Endothelial cell of umbilical vein (primary cell): ENCODE measurements at regions not wholly inside any gene's neighbourhood (a gene's known extent, or its start where the extent isn't known, plus 50 kb on each side); places are given as distances from the start of the nearest gene placed in this dataset.
A peak's percentile ranks its signal among the peaks of the same experiment; 100 is the strongest.

Source experiments
- BruUV-seq: library from RNA; stranded (reverse); fragments of 400-500 nt; replicated peaks from 2 replicates; lab custom pipeline; 2021; lab: Mats Ljungman, UMichigan
- CTCF ChIA-PET: fragments of 300-600, 350-600 bp; sonication (Branson Sonifier 250); formaldehyde crosslinking; loops from one replicate; lab custom pipeline; 2021; ENCODE audit warnings: antibody characterized with exemption, inconsistent platforms; lab: Charles Lee
- POLR2A ChIA-PET: fragments of 300-600, 350-600 bp; sonication (Branson Sonifier 250); formaldehyde crosslinking; loops from one replicate; lab custom pipeline; 2021; ENCODE audit warnings: antibody characterized with exemption, inconsistent platforms; lab: Charles Lee
- DNase-seq: peaks from one replicate; pipeline ENCODE4 v3.0.0-alpha.2; 2011; ENCODE audit warnings: low read depth, low spot score
- FAIRE-seq: peaks from 2 replicates; lab custom pipeline; 2011; peaks lifted over from hg19 to GRCh38; lab: Jason Lieb, UNC
- H2AFZ ChIP-seq: 2 replicates; pipeline ENCODE4 v1.6.0; 2012; ENCODE audit warnings: low read depth, low read length, control low read depth, inconsistent platforms
- H3K27ac ChIP-seq: 2 replicates; pipeline ENCODE4 v1.5.1; 2011; ENCODE audit warnings: low read depth, mild to moderate bottlenecking, control low read depth, low read length, moderate library complexity; ENCODE audit not compliant: insufficient read depth
- H3K27me3 ChIP-seq, 2 experiments: 2 replicates each; pipeline versions ENCODE4 v1.6.0 to v1.6.1; 2011; ENCODE audit warnings: low read length in 2 of 2, mixed read lengths in 1 of 2; ENCODE audit not compliant: control insufficient read depth in 2 of 2, insufficient read depth in 2 of 2
- H3K36me3 ChIP-seq, 2 experiments: 2 replicates in 1 of 2; 3 replicates in 1 of 2; pipeline ENCODE4 v1.5.1; 2011; ENCODE audit warnings: low read length in 2 of 2, mild to moderate bottlenecking in 1 of 2, moderate library complexity in 1 of 2; ENCODE audit not compliant: control insufficient read depth in 2 of 2, insufficient read depth in 2 of 2; ENCODE audit errors: extremely low read depth in 1 of 2
- H3K4me1 ChIP-seq: 3 replicates; pipeline ENCODE4 v1.5.1; 2011; ENCODE audit warnings: mild to moderate bottlenecking, low read length; ENCODE audit not compliant: control insufficient read depth, insufficient read depth; ENCODE audit errors: extremely low read depth
- H3K4me2 ChIP-seq: 2 replicates; pipeline ENCODE4 v1.6.1; 2011; ENCODE audit warnings: low read length, control low read depth, mixed read lengths; ENCODE audit not compliant: insufficient read depth
- H3K4me3 ChIP-seq, 3 experiments: fragments of 200-600 bp in 1 of 3; sonication (generic), shearing (Covaris generic) in 1 of 3; replicated peaks in 1 of 3; 2 replicates each; pipeline ENCODE4 v1.5.1; 2011 to 2016; ENCODE audit warnings: control low read depth in 3 of 3, low read length in 3 of 3, mild to moderate bottlenecking in 2 of 3, inconsistent platforms in 1 of 3, low read depth in 1 of 3, moderate library complexity in 1 of 3; ENCODE audit not compliant: insufficient read depth in 1 of 3
- H3K79me2 ChIP-seq: 2 replicates; pipeline ENCODE4 v1.6.0; 2012; ENCODE audit warnings: low read length, inconsistent platforms; ENCODE audit not compliant: control insufficient read depth, insufficient read depth
- H3K9ac ChIP-seq: replicated peaks from 2 replicates; pipeline ENCODE3; 2011; ENCODE audit warnings: low read length, control low read depth; ENCODE audit not compliant: insufficient read depth; ENCODE audit errors: extremely low read depth
- H3K9me1 ChIP-seq: replicated peaks from 3 replicates; pipeline ENCODE4 v1.6.0; 2011; ENCODE audit warnings: mild to moderate bottlenecking, low read length; ENCODE audit not compliant: control insufficient read depth, insufficient read depth; ENCODE audit errors: extremely low read depth
- H3K9me3 ChIP-seq: replicated peaks from 2 replicates; pipeline ENCODE4 v1.5.1; 2012; ENCODE audit warnings: low read length, inconsistent platforms; ENCODE audit not compliant: control insufficient read depth, insufficient read depth
- H4K20me1 ChIP-seq: replicated peaks from 2 replicates; pipeline ENCODE3; 2011; ENCODE audit warnings: mild to moderate bottlenecking, low read length; ENCODE audit not compliant: control insufficient read depth, insufficient read depth; ENCODE audit errors: extremely low read depth
- CTCF ChIP-seq, 2 donors: IDR thresholded peaks; 1 replicate in 1 of 2; 2 replicates in 1 of 2; pipeline ENCODE4 v1.5.1; 2011; ENCODE audit warnings: low read length in 2 of 2, mild to moderate bottlenecking in 2 of 2, moderate library complexity in 2 of 2, control low read depth in 1 of 2, inconsistent platforms in 1 of 2, low read depth in 1 of 2; ENCODE audit not compliant: insufficient read depth in 1 of 2; ENCODE audit errors: extremely low read depth in 1 of 2
- FOS ChIP-seq: IDR thresholded peaks from 2 replicates; pipeline ENCODE4 v1.6.1; 2011; ENCODE audit warnings: mild to moderate bottlenecking, low read length, moderate library complexity, borderline replicate concordance; ENCODE audit not compliant: insufficient read depth
- dilution Hi-C: fragments of 300-500 bp; cut with MboI; formaldehyde crosslinking; loops from one replicate; pipeline ENCODE4 v1.15.0; 2019; ENCODE audit warnings: low sequenced_read_pairs; ENCODE audit not compliant: extremely low pct_ligation_motif_present
- intact Hi-C: fragments of 100-400 bp; cut with micrococcal nuclease; formaldehyde crosslinking; loops from one replicate; pipeline ENCODE4 v1.10.0; 2022
- TF ChIP-seq, protein P1 (sequence below): IDR thresholded peaks from 2 replicates; pipeline ENCODE4 v1.6.1; 2011; ENCODE audit not compliant: insufficient read depth, insufficient read length

DNA sequence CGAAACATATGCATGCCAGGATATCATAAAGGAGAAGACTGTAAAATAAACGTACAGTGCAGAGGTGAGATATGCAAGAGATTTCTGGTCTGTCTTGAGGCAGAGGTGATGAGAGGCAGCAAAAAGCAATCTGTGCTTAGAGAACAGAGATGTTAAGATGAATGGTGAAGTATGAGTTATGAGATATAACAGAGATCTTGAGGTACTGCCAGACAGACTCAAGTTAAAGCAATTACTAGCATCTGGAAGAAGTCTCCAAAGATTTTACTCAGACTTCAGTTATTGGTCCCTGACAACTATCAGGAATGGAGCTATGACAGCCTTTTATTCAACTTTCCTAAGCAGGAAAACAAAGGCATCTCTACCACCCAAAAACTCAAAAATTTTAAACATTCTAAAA, 122.8 kb upstream of the DST start:
- dilution Hi-C loops (no loop called here), intact Hi-C loops (no loop called here)
- H3K79me2 ChIP-seq = peaks cover 59% of the 10 kb centered on the region
- DNase-seq = no peak
- CTCF ChIA-PET = interaction anchor here (1.2 to 1.9 kb wide), 2 partner anchors 78 to 86 kb away, joined by 3 to 9 read pairs; no protein-coding TSS in a partner anchor
- H3K4me2 ChIP-seq = no peak overlapping the region
- no peaks in the 10 kb centered on the region for H3K9me3 ChIP-seq
- no TSS peak for BruUV-seq
- no peak overlapping the region for H2AFZ ChIP-seq
- H3K4me3 ChIP-seq = no peak overlapping the region
- no peak overlapping the region for H3K9ac ChIP-seq
- H4K20me1 ChIP-seq = peaks cover 4% of the 10 kb centered on the region
- POLR2A ChIA-PET = no interaction called here
- H3K4me1 ChIP-seq = no peaks in the 10 kb centered on the region
- H3K36me3 ChIP-seq = no peaks in the 10 kb centered on the region
- no peak overlapping the region for H3K27ac ChIP-seq
- no peak for FAIRE-seq
- H3K27me3 ChIP-seq = no peaks in the 10 kb centered on the region
- H3K9me1 ChIP-seq = no peaks in the 10 kb centered on the region
- TF ChIP-seq FOS = no peak

DNA sequence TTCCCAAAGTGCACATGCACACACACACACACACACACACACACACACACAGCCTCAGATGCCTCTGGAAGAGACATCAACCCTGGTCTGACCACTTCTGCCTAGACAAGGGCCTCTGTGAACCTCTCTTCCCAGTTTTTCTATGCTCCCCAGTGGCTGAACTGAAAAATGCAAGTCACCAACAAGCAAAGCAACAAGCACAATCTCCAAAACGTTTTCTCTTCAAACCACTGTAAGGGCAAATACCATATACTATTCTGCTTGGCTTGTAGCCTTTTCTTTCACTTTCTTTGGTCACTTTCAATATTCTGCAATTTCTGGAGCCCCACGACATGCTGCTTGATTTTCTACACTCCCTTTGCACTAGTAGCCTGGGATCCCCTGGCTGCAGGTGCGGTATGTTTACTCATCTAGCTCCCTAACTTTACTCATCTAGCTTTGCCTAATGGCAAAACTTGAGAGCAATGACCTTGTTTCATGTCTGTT, 121.4 kb upstream of the DST start:
- Histone ChIP-seq H3K9me3 (no peaks in the 10 kb centered on the region), H3K4me2 (no peak overlapping the region), H3K9ac (no peak overlapping the region), H3K4me1 (no peaks in the 10 kb centered on the region), H3K27ac (no peak overlapping the region), H3K36me3 (no peaks in the 10 kb centered on the region), H3K4me3 (no peak overlapping the region), H4K20me1 (peaks cover 2% of the 10 kb centered on the region), H3K27me3 (no peaks in the 10 kb centered on the region), H2AFZ (no peak overlapping the region), H3K79me2 (peaks cover 51% of the 10 kb centered on the region), H3K9me1 (no peaks in the 10 kb centered on the region)
- TF ChIP-seq, protein P1, sequence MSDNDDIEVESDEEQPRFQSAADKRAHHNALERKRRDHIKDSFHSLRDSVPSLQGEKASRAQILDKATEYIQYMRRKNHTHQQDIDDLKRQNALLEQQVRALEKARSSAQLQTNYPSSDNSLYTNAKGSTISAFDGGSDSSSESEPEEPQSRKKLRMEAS = no peak
- TF ChIP-seq CTCF (IDR thresholded peaks at IDR 0.05; ENCODE audit: extremely low read depth in 1 of 2, insufficient read depth in 1 of 2, low read depth in 1 of 2, low read length in 2 of 2) = peak; percentile 31 to 53
- DNase-seq (peak; percentile 45), FAIRE-seq (peak; percentile 35)
- POLR2A ChIA-PET = no interaction called here
- dilution Hi-C loops = no loop called here
- no TSS peak for BruUV-seq
- CTCF ChIA-PET = interaction anchor here (1.3 to 1.6 kb wide), 2 partner anchors 39 to 55 kb away, joined by 3 read pairs; no protein-coding TSS in a partner anchor
- intact Hi-C loops = no loop called here
